Ovary (tissue), 3 donors: ENCODE measurements at regions not wholly inside any gene's neighbourhood (a gene's known extent, or its start where the extent isn't known, plus 50 kb on each side); places are given as distances from the start of the nearest gene placed in this dataset.

Experiments used
- CTCF ChIP-seq, 3 donors: fragments of 450-650 bp in 2 of 3; fragments of 200-600 bp in 1 of 3; IDR thresholded peaks; one replicate each; pipeline versions ENCODE4 v1.5.1 to v1.8.0; 2016 to 2022; ENCODE audit warnings: antibody characterized with exemption in 3 of 3, mild to moderate bottlenecking in 1 of 3
- POLR2A ChIP-seq: fragments of 450-650 bp; IDR thresholded peaks from one replicate; pipeline ENCODE4 v1.6.1; 2017; ENCODE audit warnings: antibody characterized with exemption, mild to moderate bottlenecking, moderate library complexity
- donor health status: DM: no; HTN: no; CAD: no.

DNA sequence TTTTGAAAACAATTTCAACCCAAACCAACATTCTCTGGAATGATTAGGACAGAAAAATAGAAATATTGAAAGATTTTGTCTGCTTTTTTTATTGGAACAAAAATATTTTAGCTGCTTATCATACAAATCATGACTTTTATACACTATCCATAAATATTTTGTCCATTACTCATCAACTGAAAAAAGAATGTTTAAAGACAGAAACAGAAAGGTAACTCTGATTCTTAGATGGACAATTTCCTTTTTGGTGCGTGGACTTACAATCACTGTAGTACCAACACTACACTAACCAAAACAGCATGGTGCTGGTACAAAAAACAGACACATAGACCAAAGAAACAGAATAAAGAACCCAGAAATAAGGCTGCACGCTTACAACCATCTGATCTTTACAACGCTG lies 582.8 kb upstream of the CCDC54 start:
- TF ChIP-seq CTCF (IDR thresholded peaks at IDR 0.05) (no peak), POLR2A (no peak)
